H1 (cell line): ENCODE measurements at regions not wholly inside any gene's neighbourhood (a gene's known extent, or its start where the extent isn't known, plus 50 kb on each side); places are given as distances from the start of the nearest gene placed in this dataset.

ENCODE experiments used
- CTCF ChIA-PET: fragments of 300-600 bp; sonication (Branson Sonifier 250); formaldehyde crosslinking; loops from one replicate; lab custom pipeline; 2021; ENCODE audit not compliant: partially characterized antibody; lab: Charles Lee
- POLR2A ChIA-PET: fragments of 300-600 bp; sonication (Branson Sonifier 250); formaldehyde crosslinking; loops from one replicate; lab custom pipeline; 2021; ENCODE audit warnings: inconsistent platforms; ENCODE audit not compliant: partially characterized antibody; lab: Charles Lee
- DNase-seq, 2 experiments: peaks; one replicate each; pipeline versions ENCODE4 v3.0.0 to v3.0.0-alpha.2; 2010 to 2022; ENCODE audit warnings: low spot score in 2 of 2, low read depth in 1 of 2, mixed read lengths in 1 of 2
- FAIRE-seq: peaks from 2 replicates; lab custom pipeline; 2011; peaks lifted over from hg19 to GRCh38; lab: Jason Lieb, UNC
- H2AFZ ChIP-seq: 2 replicates; pipeline ENCODE4 v1.8.1; 2012; ENCODE audit warnings: low read length, inconsistent platforms
- H2AK5ac ChIP-seq: 2 replicates; pipeline ENCODE4 v1.6.1; 2013; ENCODE audit warnings: low read depth, low read length
- H2BK120ac ChIP-seq: replicated peaks from 2 replicates; pipeline ENCODE3; 2013; ENCODE audit warnings: low read depth, low read length, inconsistent platforms
- H2BK12ac ChIP-seq: 2 replicates; pipeline ENCODE4 v1.6.1; 2013; ENCODE audit warnings: low read depth, low read length
- H2BK15ac ChIP-seq: 2 replicates; pipeline ENCODE4 v1.6.1; 2013; ENCODE audit warnings: low read length
- H2BK20ac ChIP-seq: 2 replicates; pipeline ENCODE4 v1.6.1; 2013; ENCODE audit warnings: low read length
- H2BK5ac ChIP-seq: 2 replicates; pipeline ENCODE4 v1.6.1; 2013; ENCODE audit warnings: low read depth, low read length
- H3K14ac ChIP-seq: 2 replicates; pipeline ENCODE4 v1.6.1; 2013; ENCODE audit warnings: inconsistent platforms; ENCODE audit not compliant: insufficient read length
- H3K18ac ChIP-seq: 2 replicates; pipeline ENCODE4 v1.6.1; 2013; ENCODE audit warnings: low read length; ENCODE audit errors: extremely low read depth
- H3K23ac ChIP-seq: 2 replicates; pipeline ENCODE4 v1.6.1; 2013; ENCODE audit warnings: inconsistent platforms; ENCODE audit not compliant: insufficient read length
- H3K23me2 ChIP-seq: 2 replicates; pipeline ENCODE4 v1.6.1; 2013; ENCODE audit warnings: low read depth, low read length
- H3K27ac ChIP-seq: 2 replicates; pipeline ENCODE4 v1.6.1; 2011; ENCODE audit warnings: low read depth, low read length, inconsistent platforms
- H3K27me3 ChIP-seq, 4 experiments: replicated peaks in 1 of 4; 1 replicate in 1 of 4; 2 replicates in 3 of 4; pipeline versions ENCODE4 v1.6.1 to v1.8.1; 2011 to 2013; ENCODE audit warnings: low read length in 3 of 4, mild to moderate bottlenecking in 3 of 4, inconsistent platforms in 2 of 4, mixed read lengths in 2 of 4, moderate library complexity in 1 of 4; ENCODE audit not compliant: control insufficient read depth in 3 of 4, insufficient read depth in 3 of 4; ENCODE audit errors: extremely low read depth in 1 of 4
- H3K36me3 ChIP-seq, 4 experiments: 2 replicates each; pipeline versions ENCODE4 v1.6.1 to v1.8.1; 2011 to 2013; ENCODE audit warnings: mild to moderate bottlenecking in 4 of 4, low read length in 3 of 4, moderate library complexity in 2 of 4, control low read depth in 1 of 4, inconsistent platforms in 1 of 4; ENCODE audit not compliant: insufficient read depth in 4 of 4, control insufficient read depth in 2 of 4
- H3K4ac ChIP-seq: replicated peaks from 2 replicates; pipeline ENCODE3; 2013; ENCODE audit warnings: low read length, low read depth, mixed read lengths, inconsistent platforms; ENCODE audit not compliant: insufficient read length
- H3K4me1 ChIP-seq, 4 experiments: replicated peaks in 1 of 4; 1 replicate in 1 of 4; 2 replicates in 3 of 4; pipeline versions ENCODE4 v1.6.1 to v1.8.1; 2011 to 2013; ENCODE audit warnings: low read length in 3 of 4, inconsistent platforms in 2 of 4, mixed read lengths in 1 of 4; ENCODE audit not compliant: insufficient read depth in 4 of 4, control insufficient read depth in 3 of 4
- H3K4me2 ChIP-seq, 2 experiments: 2 replicates each; pipeline versions ENCODE4 v1.6.1 to v1.8.1; 2011 to 2013; ENCODE audit warnings: low read depth in 2 of 2, low read length in 2 of 2, control low read depth in 1 of 2, inconsistent platforms in 1 of 2, mild to moderate bottlenecking in 1 of 2; ENCODE audit not compliant: insufficient read depth in 1 of 2
- H3K4me3 ChIP-seq, 4 experiments: fragments of 200-600, 300-600 bp in 1 of 4; sonication (generic), shearing (Covaris generic), sonication (Bioruptor Twin) in 1 of 4; 2 replicates each; pipeline versions ENCODE4 v1.5.1 to v1.8.1; 2011 to 2016; ENCODE audit warnings: low read length in 4 of 4, low read depth in 3 of 4, control low read depth in 2 of 4, inconsistent platforms in 2 of 4, mild to moderate bottlenecking in 2 of 4, mixed read lengths in 1 of 4, moderate library complexity in 1 of 4; ENCODE audit not compliant: insufficient read depth in 2 of 4; ENCODE audit errors: extremely low read depth in 1 of 4
- H3K56ac ChIP-seq: replicated peaks from 2 replicates; pipeline ENCODE3; 2013; ENCODE audit warnings: low read depth, mild to moderate bottlenecking, mixed read lengths, low read length, inconsistent platforms; ENCODE audit not compliant: insufficient read length
- H3K79me1 ChIP-seq: 2 replicates; pipeline ENCODE4 v1.6.1; 2013; ENCODE audit warnings: low read depth, low read length, control low read depth
- H3K79me2 ChIP-seq, 2 experiments: 2 replicates each; pipeline versions ENCODE4 v1.6.1 to v1.8.1; 2012 to 2013; ENCODE audit warnings: low read length in 2 of 2, mild to moderate bottlenecking in 2 of 2, inconsistent platforms in 1 of 2; ENCODE audit not compliant: insufficient read depth in 2 of 2, control insufficient read depth in 1 of 2
- H3K9ac ChIP-seq, 4 experiments: replicated peaks in 1 of 4; 1 replicate in 1 of 4; 2 replicates in 3 of 4; pipeline versions ENCODE4 v1.6.1 to v1.8.1; 2011 to 2013; ENCODE audit warnings: low read depth in 3 of 4, low read length in 3 of 4, control low read depth in 2 of 4, mild to moderate bottlenecking in 2 of 4, moderate library complexity in 2 of 4, inconsistent platforms in 1 of 4; ENCODE audit errors: extremely low read depth in 1 of 4
- H3K9me3 ChIP-seq, 2 experiments: 2 replicates each; pipeline versions ENCODE4 v1.6.1 to v1.8.1; 2012 to 2013; ENCODE audit warnings: mild to moderate bottlenecking in 2 of 2, moderate library complexity in 2 of 2, control low read depth in 1 of 2, inconsistent platforms in 1 of 2, low read depth in 1 of 2, low read length in 1 of 2, mixed read lengths in 1 of 2; ENCODE audit not compliant: insufficient read depth in 2 of 2
- H4K20me1 ChIP-seq, 2 experiments: replicated peaks in 1 of 2; 2 replicates each; pipeline versions ENCODE3 to v1.8.1; 2011 to 2013; ENCODE audit warnings: inconsistent platforms in 2 of 2, low read length in 2 of 2, mild to moderate bottlenecking in 1 of 2; ENCODE audit not compliant: insufficient read depth in 2 of 2, control insufficient read depth in 1 of 2
- H4K5ac ChIP-seq: 2 replicates; pipeline ENCODE4 v1.6.1; 2013; ENCODE audit warnings: low read length, low read depth, mixed read lengths, inconsistent platforms; ENCODE audit not compliant: insufficient read length
- H4K8ac ChIP-seq: 2 replicates; pipeline ENCODE4 v1.8.0; 2013; ENCODE audit warnings: mild to moderate bottlenecking, moderate library complexity, low read length, inconsistent platforms; ENCODE audit not compliant: insufficient read depth; ENCODE audit errors: extremely low read depth
- H4K91ac ChIP-seq: replicated peaks from 2 replicates; pipeline ENCODE3; 2013; ENCODE audit warnings: low read length, mixed read lengths, inconsistent platforms; ENCODE audit not compliant: insufficient read length
- SIX5 ChIP-seq: IDR thresholded peaks from 2 replicates; pipeline ENCODE4 v1.6.1; 2011; ENCODE audit warnings: mild to moderate bottlenecking, low read depth, low read length
- WGBS, 2 experiments: shearing (Covaris generic) in 1 of 2; methylation state at CpG; one replicate each; pipeline versions ENCODE4 v1.1.6 to v1.1.7; 2013 to 2015; ENCODE audit warnings: low lambda C conversion rate in 2 of 2, mixed read lengths in 2 of 2, inconsistent platforms in 1 of 2, low coverage in 1 of 2, missing lambda C conversion rate in 1 of 2; ENCODE audit not compliant: insufficient replicate concordance in 2 of 2, insufficient coverage in 1 of 2, insufficient read length in 1 of 2; ENCODE audit errors: extremely low coverage in 1 of 2, missing lambda C conversion rate in 1 of 2; 5-methylcytosine and 5-hydroxymethylcytosine counted together

DNA sequence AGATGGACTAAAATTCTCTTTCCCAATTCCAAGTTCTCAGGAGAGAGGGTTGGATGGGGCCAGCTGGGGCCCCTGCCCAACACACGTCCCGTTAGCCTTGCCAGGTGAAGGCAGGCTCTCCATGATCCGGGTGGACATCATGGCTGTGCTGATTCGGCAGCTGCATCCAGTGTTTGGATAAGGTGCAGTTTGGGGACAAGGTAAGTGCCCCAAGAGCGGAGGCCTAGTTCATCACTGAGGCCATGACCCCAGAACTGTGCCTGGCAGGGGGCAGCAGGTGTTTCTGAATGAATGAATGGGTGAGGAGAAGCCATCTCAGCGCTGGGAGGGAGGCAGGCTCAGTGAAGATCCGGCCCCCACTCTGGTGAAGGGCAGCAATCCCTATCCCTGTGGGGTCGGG lies 520.4 kb downstream of the TBC1D22A start:
- Histone ChIP-seq H3K9me3 (peaks cover 74 to 98% of the 10 kb centered on the region in 2 experiments), H3K4me2 (no peak overlapping the region), H3K18ac (no peak overlapping the region), H3K23ac (no peak overlapping the region), H3K27me3 (no peaks in the 10 kb centered on the region), H4K20me1 (no peaks in the 10 kb centered on the region), H3K23me2 (peaks cover under 1% of the 10 kb centered on the region; the same call in 1 of the 2 replicates), H2AK5ac (no peak overlapping the region), H3K27ac (no peak overlapping the region), H3K79me1 (no peaks in the 10 kb centered on the region), H2BK120ac (no peak overlapping the region), H2BK15ac (no peak overlapping the region), H2BK12ac (no peak overlapping the region), H3K36me3 (no peaks in the 10 kb centered on the region), H3K79me2 (no peaks in the 10 kb centered on the region), H3K4ac (no peak overlapping the region), H2AFZ (no peak overlapping the region), H2BK20ac (no peak overlapping the region), H3K4me3 (no peak overlapping the region), H4K91ac (no peak overlapping the region), H4K5ac (no peak overlapping the region), H3K9ac (no peak overlapping the region), H3K56ac (no peak overlapping the region), H3K4me1 (no peaks in the 10 kb centered on the region), H2BK5ac (no peak overlapping the region), H3K14ac (no peak overlapping the region), H4K8ac (no peak overlapping the region)
- CTCF ChIA-PET, result no interaction called here
- TF ChIP-seq SIX5, result no peak
- FAIRE-seq (no peak), DNase-seq (no peak)
- POLR2A ChIA-PET, result no interaction called here
- WGBS, 2 experiments, result 79% methylated on average over 8 of the region's 8 CpGs; no CpG with 5 or more reads in 1 of the 2 experiments
